Activated T-cell treated with anti-CD3 and anti-CD28 coated beads, Interleukin-2, amount 50 U/mL, for 4 hours (primary cell): ENCODE measurements at regions not wholly inside any gene's neighbourhood (a gene's known extent, or its start where the extent isn't known, plus 50 kb on each side); places are given as distances from the start of the nearest gene placed in this dataset.
A peak's percentile ranks its signal among the peaks of the same experiment; 100 is the strongest.

Source experiments
- ATAC-seq, 2 donors: fragments of 200-7000 bp; cut with Tn5 transposase; one replicate each; pipeline ENCODE4 v1.10.0; 2021
- DNase-seq: peaks from one replicate; pipeline ENCODE4 v3.0.0-alpha.2; 2020
- H3K27me3 Mint-ChIP-seq: one replicate; pipeline ENCODE4 v1.8.0; 2021; ENCODE audit warnings: low read depth, mixed read lengths
- H3K36me3 Mint-ChIP-seq: one replicate; pipeline ENCODE4 v1.8.0; 2022; ENCODE audit warnings: mixed read lengths; ENCODE audit not compliant: insufficient read depth
- H3K4me1 Mint-ChIP-seq: one replicate; pipeline ENCODE4 v1.8.0; 2021; ENCODE audit warnings: low read depth, mixed read lengths
- H3K4me3 Mint-ChIP-seq: one replicate; pipeline ENCODE4 v1.8.0; 2021; ENCODE audit warnings: mild to moderate bottlenecking, moderate library complexity, mixed read lengths
- H3K9me3 Mint-ChIP-seq: one replicate; pipeline ENCODE4 v1.8.0; 2021; ENCODE audit warnings: mixed read lengths

DNA sequence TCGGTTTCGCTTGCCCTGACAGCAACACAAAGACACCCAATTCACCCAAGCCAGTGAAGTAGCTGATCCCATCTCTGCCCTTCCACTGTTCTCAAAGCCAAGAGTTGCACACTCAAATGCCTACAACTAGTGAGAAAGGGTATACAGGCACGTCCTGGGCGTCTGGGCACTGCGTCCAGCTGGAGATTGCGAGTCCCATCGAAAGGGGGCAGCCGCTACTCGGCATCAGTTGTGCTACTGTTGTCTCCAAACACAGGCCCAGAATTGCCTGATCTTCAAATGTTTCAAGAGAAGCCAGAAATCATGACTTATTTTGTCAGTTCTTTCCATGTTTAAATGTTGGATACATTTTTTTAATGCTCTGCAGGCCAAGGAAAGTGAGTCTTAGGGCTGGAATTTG, 487.8 kb downstream of the BCOR start:
- DNase-seq, result no peak
- Mint-ChIP-seq H3K27me3 (peaks cover 1% of the 10 kb centered on the region), H3K36me3 (no peaks in the 10 kb centered on the region), H3K4me3 (no peak overlapping the region), H3K9me3 (no peaks in the 10 kb centered on the region), H3K4me1 (peaks cover 16% of the 10 kb centered on the region)
- ATAC-seq, result no peak

DNA sequence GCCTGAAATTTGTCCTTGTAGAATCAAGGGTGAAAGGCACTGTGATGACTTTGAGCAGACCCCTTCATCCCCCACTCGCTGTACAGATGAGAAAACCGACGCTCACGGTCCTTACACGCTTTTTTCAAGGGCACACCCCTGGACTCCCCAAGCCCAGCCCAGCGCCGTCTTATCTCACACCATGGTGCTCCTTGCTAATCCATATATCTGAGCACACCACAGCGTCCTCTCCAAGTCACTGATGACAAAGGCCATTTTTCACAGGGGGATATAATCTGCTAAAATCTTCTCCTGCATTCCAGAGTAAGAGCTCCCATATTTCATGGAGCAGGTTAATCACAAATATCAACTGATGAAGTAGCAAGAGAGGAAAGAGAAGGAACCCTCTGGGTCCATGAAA, 486.3 kb downstream of the BCOR start:
- Mint-ChIP-seq H3K27me3 (no peaks in the 10 kb centered on the region), H3K36me3 (no peaks in the 10 kb centered on the region), H3K4me1 (peaks cover 23% of the 10 kb centered on the region), H3K4me3 (no peak overlapping the region), H3K9me3 (no peaks in the 10 kb centered on the region)
- ATAC-seq (no peak), DNase-seq (no peak)

DNA sequence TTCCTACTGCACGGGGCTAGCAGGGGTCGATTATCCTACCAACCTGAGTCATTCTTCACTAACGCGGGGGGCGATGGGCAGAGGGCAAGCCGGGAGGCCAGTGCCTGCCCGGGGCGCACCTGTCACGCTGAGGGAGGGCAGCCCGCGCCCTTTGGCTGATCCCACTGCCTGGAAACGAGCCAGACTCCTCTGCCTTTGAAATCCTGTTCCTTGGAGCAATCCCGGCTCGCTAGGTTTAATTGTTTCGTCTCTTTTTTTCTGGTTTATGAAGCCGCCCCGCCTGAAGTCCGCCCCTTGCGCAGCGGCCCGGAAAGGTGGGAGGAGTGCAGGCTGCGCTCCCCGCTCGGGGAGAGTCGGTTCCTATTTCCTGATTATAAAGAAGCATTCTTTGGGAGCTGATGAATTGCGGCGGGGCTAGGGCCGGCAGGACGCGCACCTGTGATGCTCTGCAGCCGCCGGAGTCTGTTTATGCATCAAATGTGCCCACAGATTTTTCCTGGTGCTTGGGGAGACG, 484.2 kb downstream of the BCOR start:
- peak overlapping the region; percentile 82 for H3K4me3 Mint-ChIP-seq
- ATAC-seq (peak; percentile 19 to 28), DNase-seq (peak; percentile 7)
- no peaks in the 10 kb centered on the region for H3K9me3 Mint-ChIP-seq
- H3K27me3 Mint-ChIP-seq, result no peaks in the 10 kb centered on the region
- peaks cover 23% of the 10 kb centered on the region for H3K4me1 Mint-ChIP-seq
- no peaks in the 10 kb centered on the region for H3K36me3 Mint-ChIP-seq

DNA sequence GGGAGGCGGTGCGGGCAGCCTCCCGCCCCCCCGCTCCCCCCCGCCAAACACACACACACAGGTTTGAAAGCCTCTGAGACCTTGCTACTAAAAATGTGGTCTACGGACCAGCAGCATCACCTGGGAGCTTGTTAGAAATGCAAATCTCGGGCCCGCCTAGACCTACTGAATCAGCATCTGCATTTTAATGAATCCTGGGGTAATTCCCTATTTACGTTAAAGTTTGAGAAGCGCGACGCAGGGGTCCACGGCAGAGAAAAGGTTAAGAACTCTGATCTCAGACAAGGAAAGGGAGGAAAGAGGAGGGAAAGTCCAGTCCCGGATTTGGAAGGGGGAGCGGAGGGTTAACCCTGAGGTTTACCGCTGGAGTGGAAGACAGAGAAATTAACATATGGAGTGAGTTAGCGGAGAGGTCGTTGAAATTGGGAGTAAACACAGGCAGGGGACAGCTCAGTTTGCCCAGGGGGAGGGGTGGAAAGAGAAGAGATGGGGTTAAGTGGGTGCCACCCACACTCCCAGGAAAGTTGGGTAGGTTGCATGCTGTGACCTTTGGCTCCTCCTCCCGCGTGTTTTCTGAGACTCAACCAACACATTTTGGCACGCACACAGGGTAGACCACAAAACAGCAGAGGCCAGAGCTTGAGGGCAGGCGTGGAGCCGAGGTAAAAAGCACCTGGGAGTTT, 483.6 kb downstream of the BCOR start:
- DNase-seq (peak; percentile 59), ATAC-seq (peak; percentile 79 to 81)
- Mint-ChIP-seq H3K36me3 (no peaks in the 10 kb centered on the region), H3K27me3 (no peaks in the 10 kb centered on the region), H3K4me1 (peaks cover 23% of the 10 kb centered on the region), H3K9me3 (no peaks in the 10 kb centered on the region), H3K4me3 (peak overlapping the region; percentile 82)

DNA sequence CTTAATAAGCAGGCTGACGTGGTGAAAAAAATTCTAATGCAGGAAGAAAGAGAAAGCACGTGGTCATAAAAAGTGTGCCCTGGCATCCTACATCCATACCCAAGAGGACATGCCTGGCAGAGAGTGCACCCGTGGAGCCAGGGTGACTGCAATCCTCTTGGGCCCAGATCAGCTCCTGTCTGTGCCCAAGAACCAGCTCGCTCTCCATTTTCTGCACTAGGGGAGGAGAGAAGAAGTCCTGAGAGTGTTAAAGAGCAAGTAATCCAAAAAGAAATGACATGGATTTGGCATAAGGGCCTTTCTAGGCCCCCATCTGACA, 483.1 kb downstream of the BCOR start:
- ATAC-seq (no peak), DNase-seq (no peak)
- Mint-ChIP-seq H3K4me3 (peak overlapping the region; percentile 82), H3K4me1 (peaks cover 23% of the 10 kb centered on the region), H3K9me3 (no peaks in the 10 kb centered on the region), H3K27me3 (no peaks in the 10 kb centered on the region), H3K36me3 (no peaks in the 10 kb centered on the region)

DNA sequence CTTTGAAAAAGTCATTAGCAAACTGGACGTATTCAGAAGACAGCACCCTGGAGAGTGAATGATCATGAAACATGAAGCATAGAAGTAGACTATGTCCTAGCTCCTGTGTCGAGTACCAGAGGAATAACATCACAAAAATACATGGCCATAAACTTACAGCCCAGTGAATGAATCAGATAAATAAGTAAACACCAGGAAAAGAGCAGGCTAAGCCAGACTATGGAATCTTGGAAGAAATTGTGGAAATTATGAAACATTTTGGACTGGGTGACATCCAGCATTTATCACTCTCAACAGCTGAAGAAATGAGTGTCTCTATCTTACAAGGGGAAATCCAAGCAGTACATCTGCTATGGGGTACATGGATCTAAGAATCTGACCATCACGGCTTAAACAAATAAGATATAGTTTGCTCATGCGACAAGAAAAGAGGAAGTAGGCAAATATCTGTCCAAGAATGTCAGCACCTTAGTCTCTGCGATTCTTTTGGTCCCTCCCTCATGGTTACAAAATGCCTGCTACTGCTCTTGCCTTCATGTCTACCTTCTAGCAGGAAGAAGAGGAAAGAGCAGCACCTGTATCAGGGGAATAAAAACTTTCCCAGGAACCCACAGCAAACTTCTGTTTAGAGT, 481.5 kb downstream of the BCOR start:
- no peak for DNase-seq
- no peaks in the 10 kb centered on the region for H3K9me3 Mint-ChIP-seq
- H3K4me3 Mint-ChIP-seq, result no peak overlapping the region
- peaks cover 23% of the 10 kb centered on the region for H3K4me1 Mint-ChIP-seq
- no peak for ATAC-seq
- no peaks in the 10 kb centered on the region for H3K27me3 Mint-ChIP-seq
- no peaks in the 10 kb centered on the region for H3K36me3 Mint-ChIP-seq

- ATAC-seq, result no peak
- Mint-ChIP-seq H3K27me3 (no peaks in the 10 kb centered on the region), H3K9me3 (no peaks in the 10 kb centered on the region), H3K4me1 (peaks cover 23% of the 10 kb centered on the region), H3K36me3 (no peaks in the 10 kb centered on the region), H3K4me3 (no peak overlapping the region)
- no peak for DNase-seq
Measured at GRCh38 chrX:39616731-39617130, 481.0 kb downstream of the BCOR start.

DNA sequence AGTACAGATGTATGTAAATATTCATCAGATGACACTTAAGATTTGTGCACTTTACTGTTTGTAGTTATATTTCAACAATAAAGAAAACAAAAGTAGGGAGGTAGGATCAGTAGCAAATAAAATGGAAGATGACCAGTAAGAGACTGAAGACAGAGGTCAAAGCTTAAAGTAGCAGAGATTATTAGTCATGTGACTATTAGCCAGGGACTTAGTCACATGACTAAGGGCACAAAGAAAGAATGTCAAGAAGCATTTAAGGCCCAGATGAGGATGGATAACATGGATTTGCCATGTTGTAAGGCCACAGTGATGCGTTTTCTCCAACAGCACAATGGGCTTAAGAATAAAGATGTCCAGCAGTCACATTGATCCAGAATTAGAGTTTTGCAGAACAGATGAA, 479.6 kb downstream of the BCOR start:
- Mint-ChIP-seq H3K4me3 (no peak overlapping the region), H3K36me3 (no peaks in the 10 kb centered on the region), H3K4me1 (peaks cover 23% of the 10 kb centered on the region), H3K27me3 (no peaks in the 10 kb centered on the region), H3K9me3 (no peaks in the 10 kb centered on the region)
- DNase-seq (no peak), ATAC-seq (no peak)

- no peaks in the 10 kb centered on the region for H3K36me3 Mint-ChIP-seq
- ATAC-seq, result no peak
- H3K27me3 Mint-ChIP-seq, result no peaks in the 10 kb centered on the region
- peaks cover 12% of the 10 kb centered on the region for H3K4me1 Mint-ChIP-seq
- no peaks in the 10 kb centered on the region for H3K9me3 Mint-ChIP-seq
- H3K4me3 Mint-ChIP-seq, result no peak overlapping the region
- no peak for DNase-seq
Measured at GRCh38 chrX:39619182-39620009, 478.4 kb downstream of the BCOR start.

- Mint-ChIP-seq H3K36me3 (no peaks in the 10 kb centered on the region), H3K27me3 (no peaks in the 10 kb centered on the region), H3K4me3 (no peak overlapping the region), H3K4me1 (peaks cover 4% of the 10 kb centered on the region), H3K9me3 (no peaks in the 10 kb centered on the region)
- DNase-seq (no peak), ATAC-seq (no peak)
Measured at GRCh38 chrX:39624166-39624565, 473.6 kb downstream of the BCOR start.

GRCh38 chrX:39625810-39626209, 471.9 kb downstream of the BCOR start:
- Mint-ChIP-seq H3K4me3 (no peak overlapping the region), H3K36me3 (no peaks in the 10 kb centered on the region), H3K9me3 (no peaks in the 10 kb centered on the region), H3K4me1 (peaks cover 11% of the 10 kb centered on the region), H3K27me3 (no peaks in the 10 kb centered on the region)
- DNase-seq, result no peak
- no peak for ATAC-seq

- no peaks in the 10 kb centered on the region for H3K9me3 Mint-ChIP-seq
- ATAC-seq, result peak in 1 of 2 donors; percentile 14
- no peak overlapping the region for H3K4me3 Mint-ChIP-seq
- no peak for DNase-seq
- H3K36me3 Mint-ChIP-seq, result no peaks in the 10 kb centered on the region
- peaks cover 19% of the 10 kb centered on the region for H3K4me1 Mint-ChIP-seq
- no peaks in the 10 kb centered on the region for H3K27me3 Mint-ChIP-seq
Measured at GRCh38 chrX:39626749-39627148, 471.0 kb downstream of the BCOR start.

DNA sequence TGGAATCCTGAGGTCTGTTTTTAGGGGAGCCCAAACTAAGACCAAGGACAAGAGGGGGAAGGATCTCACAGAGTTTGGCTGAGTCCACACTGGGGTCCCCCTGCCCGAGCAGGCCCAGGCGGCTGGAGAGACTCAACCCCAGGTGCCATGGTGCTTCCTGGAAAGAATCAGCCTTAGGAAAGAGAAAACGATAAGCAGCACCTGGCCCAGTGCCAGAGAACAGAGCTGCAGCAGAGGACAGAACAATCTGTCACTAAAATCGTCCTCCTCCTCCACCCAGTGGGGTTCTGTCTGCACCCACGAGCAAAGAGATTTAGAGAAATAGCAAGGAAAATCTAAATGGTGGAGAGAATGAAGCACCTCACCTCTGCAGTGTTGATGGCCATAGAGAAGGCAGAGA, 470.5 kb downstream of the BCOR start:
- Mint-ChIP-seq H3K4me3 (no peak overlapping the region), H3K36me3 (no peaks in the 10 kb centered on the region), H3K27me3 (no peaks in the 10 kb centered on the region), H3K4me1 (peaks cover 19% of the 10 kb centered on the region), H3K9me3 (no peaks in the 10 kb centered on the region)
- ATAC-seq (no peak), DNase-seq (no peak)

DNA sequence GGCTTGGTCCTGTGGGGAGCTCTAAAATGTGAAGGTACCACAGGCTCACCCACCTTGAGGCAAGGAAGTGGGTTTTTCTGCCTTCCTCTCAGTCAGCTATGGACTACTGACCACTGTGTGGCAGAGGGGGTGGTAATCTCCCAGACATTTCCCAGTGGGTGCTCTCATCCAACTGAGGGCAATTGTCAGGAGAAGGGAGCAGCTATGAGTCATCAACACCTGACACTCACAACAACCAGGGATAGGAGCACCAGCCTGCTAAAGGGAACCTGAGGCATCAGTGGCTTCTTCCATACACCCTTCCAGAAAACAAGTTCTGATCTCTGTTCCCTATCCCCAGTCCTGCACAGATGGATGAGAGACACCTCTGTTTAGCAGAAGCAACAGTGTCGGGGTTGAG, 468.8 kb downstream of the BCOR start:
- peaks cover 19% of the 10 kb centered on the region for H3K4me1 Mint-ChIP-seq
- no peak overlapping the region for H3K4me3 Mint-ChIP-seq
- ATAC-seq, result no peak

GRCh38 chrX:39630344-39630743, 467.4 kb downstream of the BCOR start:
- Mint-ChIP-seq H3K36me3 (no peaks in the 10 kb centered on the region), H3K4me3 (no peak overlapping the region), H3K9me3 (no peaks in the 10 kb centered on the region), H3K4me1 (peaks cover 19% of the 10 kb centered on the region), H3K27me3 (no peaks in the 10 kb centered on the region)
- ATAC-seq (no peak), DNase-seq (no peak)

More for the DNA sequence above, 468.8 kb downstream of the BCOR start:
- no peaks in the 10 kb centered on the region for H3K27me3 Mint-ChIP-seq
- no peak for DNase-seq
- H3K9me3 Mint-ChIP-seq, result no peaks in the 10 kb centered on the region
- H3K36me3 Mint-ChIP-seq, result no peaks in the 10 kb centered on the region
